NCI-H146 (cell line): ENCODE measurements at regions not wholly inside any gene's neighbourhood (a gene's known extent, or its start where the extent isn't known, plus 50 kb on each side); places are given as distances from the start of the nearest gene placed in this dataset.
"Not testable (repeated sequence)": the region's sequence is repeated elsewhere in the genome, so short reads cannot be mapped to it uniquely, and the experiment has no call there.

ENCODE experiments used
- DNase-seq: peaks from one replicate; lab custom pipeline; 2025; lab: John Stamatoyannopoulos, UW

DNA sequence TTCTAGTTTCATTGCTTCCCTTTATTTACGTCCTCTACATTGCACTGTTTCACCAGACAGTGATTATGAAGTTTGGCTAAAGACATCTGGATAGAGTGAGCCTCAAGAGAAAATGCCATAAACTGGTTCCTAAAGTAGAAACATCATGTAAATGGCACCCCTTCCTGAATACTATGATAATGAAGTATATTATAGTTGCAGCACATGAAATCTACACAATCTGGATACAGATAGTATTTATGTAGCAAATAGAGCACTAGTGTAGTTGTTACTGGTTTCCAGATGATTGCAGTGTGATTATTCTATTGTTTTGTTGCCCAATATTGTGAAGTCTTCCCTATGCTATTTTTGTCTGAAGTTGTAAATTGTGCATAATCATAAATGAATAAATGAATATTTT is 2786.9 kb upstream of the PCDH20 start:
- no peak for DNase-seq

DNA sequence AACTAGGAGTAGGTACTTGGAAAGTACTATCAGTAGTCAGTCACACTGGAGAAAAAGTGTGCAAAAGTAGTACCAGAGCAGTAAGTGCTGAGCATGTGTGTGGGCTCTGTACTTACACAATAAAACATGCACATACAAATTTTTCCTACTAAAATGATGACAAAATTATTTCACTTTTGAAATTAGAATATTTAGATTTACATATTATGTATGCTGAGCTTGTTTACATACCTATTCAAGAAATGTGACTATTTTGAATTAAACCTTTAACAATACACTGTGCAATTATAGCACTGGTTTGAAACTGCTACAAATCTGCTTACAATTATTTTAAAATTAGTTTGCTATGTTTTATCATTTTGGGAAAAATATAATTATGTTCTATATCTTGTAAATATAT is 2781.6 kb upstream of the PCDH20 start:
- no peak for DNase-seq

DNA sequence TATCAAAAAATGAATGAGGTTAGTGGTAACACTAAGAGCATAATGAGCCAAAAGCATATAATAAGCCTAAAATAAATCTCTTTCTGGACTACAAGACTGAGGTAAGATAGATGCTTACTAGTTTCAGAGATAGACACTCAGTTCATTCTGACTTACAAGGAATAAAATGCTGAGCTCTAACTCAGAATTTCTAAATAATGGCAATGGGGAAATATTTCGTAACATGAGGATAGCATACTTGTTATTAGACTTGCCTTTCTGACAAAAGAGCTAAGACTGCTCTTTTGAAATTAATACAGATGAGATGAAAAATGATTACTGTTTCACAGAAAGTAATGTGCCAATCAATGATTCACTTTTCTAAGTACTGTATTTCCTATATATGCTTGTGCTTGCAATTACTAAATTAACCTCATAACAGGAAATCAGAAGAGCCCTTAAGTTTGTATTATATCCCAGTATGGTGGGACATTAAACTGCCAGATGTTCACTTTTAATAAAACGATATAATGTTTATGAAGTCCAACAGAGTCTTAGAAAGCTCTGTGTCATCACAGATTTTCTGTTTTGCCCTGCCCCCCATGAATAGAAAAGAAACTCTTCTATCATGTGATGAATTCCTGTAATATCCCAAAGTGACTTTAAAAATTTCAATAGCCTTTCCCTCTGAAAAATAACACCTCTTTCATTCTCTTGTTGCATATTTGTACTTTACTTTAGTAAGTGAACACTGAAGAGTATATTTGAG is 2771.0 kb upstream of the PCDH20 start:
- DNase-seq = no peak

DNA sequence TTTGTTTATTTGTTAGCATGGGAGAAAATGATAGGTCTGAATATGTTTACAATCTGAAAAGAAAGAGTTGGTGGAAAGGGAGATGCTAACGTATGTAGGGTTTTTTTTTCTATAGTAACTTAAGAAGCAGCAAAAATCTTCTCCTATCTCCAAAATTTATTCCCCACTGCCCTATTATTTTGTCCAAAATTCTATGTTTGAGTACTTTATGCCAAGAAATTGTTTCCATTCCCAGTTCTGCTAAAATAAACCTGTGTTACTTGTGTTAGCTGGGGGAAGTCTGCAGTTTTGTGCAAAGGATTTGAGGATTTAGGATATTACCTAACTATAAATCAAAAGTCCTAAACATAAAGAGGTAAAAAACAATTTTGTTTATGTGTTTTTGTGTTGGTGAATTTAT is 2770.4 kb upstream of the PCDH20 start:
- DNase-seq = no peak

DNA sequence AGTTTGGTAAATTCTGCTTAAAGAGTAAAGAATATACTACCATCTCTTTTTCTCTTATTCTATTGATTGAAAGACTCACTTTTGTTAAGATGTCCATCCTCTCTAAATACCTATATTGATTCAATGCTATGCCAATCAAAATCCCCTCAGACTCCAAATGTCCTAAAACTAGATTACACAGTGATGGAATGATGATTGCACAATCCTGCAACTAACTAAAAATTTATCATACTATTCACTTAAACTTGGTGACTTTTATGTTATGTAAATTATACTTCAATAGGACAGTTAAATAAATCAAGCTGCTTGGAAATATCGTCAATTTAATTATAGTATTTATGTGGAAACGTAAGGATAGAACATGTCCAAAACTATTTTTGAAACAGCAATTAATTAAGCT is 2765.1 kb upstream of the PCDH20 start:
- no peak for DNase-seq

DNA sequence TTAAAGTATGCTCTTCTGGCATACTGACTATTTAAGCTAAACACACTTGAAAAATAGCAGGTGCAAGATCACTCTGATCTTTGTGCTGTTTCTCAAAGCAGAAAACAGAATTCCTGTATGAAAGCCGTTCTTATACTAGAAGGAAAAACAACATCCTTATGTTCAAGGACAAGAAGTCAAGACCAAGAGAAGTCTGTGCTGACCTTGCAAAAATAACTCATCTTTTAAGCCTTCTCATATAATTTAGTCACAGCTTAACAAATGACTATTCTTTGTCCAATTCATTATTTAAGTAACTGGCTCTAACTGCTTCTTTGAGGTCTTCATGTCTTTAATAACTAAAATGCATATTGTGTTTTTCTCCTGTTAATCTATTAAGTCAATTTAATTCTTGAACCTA is 2750.2 kb upstream of the PCDH20 start:
- DNase-seq = no peak

DNA sequence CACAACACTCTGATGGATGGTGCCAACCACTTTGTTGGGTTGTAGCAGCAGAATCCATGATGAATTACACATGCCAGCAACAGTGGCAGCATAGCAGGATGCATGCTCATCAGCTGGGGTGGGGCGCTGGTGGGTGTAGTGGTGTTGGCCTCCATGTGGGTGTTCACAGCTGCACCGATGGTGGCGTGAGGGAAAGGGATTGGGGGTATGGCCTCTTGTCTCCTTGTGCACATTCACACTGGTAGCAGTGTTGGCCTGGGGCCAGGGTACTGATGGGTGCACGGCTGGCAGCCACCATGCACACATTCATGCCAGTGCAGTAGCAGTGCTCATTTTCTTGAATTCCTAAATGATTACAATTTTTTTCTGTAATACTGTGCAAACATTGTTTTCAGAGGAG is 2748.8 kb upstream of the PCDH20 start:
- no peak for DNase-seq

DNA sequence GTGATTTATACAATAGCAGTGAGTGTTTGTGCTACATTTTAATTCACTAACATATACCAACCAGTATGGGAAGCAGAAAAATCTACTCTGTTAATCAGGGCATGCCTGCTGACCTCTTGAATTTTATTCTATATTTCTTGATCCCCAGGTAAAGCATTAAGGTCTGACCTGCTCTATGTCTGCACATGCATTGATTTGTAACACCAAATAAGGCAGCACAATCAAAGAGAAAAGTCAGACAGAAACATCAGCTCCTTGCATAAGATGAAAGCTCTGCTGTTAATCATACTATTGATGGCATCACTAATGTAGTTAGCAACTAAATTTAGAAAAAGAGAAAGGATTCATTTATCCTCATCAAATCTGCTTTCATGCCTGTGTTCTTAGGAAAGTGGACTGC is 2744.8 kb upstream of the PCDH20 start:
- no peak for DNase-seq

DNA sequence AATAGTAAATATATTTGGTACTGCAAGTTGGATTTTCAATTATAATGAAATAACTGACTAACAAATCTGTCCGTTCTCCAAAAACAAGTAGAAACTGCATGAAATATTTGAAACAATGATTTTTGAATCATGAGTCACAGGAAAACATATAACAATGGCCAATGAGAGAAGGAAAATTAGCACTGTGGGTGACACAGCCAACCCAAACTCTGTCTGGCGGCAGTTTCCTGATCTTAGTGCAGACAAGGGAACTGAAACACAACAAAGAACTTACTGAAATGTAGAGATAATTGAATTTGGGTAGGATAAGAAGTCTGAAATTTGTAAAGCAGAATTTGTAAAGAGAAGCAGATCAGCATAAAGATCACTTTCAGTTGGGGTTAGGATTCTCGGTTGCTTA is 2743.3 kb upstream of the PCDH20 start:
- no peak for DNase-seq

DNA sequence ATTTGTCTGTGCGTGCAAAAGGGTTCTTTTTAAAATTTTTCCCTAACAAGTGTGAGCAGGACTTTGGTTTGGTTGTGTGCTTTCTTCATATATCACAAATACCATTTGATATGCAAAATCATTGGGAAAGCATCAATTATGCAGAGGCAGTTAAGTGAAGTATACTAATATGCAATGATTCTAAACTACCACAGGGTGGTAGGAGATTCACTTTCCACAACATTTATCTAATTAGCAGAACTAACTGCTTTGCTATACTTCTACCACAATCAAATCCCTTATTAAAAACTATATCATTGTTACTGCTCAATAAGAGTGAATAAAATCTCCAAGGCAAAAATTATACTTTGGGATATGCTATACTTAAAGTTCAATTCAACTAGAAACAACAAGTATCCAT is 2738.9 kb upstream of the PCDH20 start:
- no peak for DNase-seq

DNA sequence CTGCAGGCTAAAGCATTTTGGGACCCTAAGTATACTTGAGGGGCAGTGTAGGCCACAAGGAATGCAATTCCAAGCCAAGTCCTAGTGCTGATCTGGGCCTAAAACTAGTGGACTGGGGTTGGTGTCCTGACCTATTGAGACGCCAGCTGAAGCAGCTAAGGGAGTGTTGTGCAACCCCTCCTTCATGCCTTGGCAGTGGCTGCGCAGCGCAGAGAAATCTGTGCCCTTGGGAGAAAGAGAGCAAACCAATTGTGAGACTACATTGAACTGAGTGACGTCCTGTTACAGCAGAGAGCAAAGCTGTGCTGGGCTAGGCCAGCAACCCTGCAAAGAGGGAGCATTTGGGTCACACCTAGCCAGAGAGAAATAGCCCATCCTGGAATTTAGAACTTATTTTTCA is 2715.0 kb upstream of the PCDH20 start:
- no peak for DNase-seq

DNA sequence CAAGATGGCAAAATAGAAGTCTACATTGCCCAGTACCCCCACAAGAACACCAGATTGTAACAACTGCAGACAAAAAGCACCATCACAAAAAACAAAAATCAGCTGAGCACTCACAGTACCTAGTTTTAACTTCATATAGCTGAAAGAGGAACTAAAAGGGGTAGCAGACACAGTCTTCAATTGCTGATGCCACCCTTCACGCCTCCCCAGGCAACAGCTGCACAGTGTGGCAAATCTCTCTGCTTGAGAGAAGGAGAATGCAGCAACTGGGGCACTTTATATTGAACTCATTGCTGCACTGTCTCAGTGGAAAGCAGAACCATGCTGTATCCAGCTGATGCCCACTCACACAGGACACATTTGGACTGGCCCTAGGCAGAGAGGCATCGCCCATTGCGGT is 2714.5 kb upstream of the PCDH20 start:
- DNase-seq = no peak

DNA sequence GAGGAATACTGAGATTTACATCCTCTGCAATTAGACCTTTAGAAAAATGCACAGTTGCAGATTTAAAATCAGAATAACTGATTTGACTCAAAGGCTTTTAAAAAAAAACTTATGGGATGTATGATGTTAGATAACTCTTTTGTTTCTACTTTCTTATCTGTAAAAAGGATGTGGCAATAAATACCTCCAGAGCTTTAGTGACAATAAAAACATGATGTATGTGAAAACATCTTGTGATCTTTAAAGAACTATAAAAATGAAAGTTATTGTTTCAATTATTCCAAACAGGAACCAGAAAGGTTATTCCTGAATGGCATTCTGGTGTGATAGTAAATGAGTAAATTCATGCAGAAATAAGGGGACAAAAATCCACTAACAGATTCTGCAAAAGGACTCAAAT is 2712.2 kb upstream of the PCDH20 start:
- no peak for DNase-seq

DNA sequence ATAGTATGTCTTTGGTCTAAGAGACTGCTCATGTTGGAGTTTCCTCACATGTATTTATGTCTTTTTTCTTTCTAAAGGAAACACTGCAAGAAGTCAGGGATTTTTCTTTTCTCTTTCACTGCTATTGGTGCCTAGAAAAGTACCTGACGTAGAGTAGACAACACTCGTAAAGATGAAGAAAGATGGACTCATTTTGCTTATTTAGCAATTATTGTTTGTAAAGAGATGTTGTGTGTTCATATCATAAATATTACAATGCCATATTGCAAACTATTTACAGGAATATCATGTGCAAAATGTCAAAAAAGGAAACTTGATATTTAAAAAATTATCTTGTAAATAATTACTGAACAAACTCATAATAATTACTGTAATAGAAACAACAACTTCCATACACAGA is 2711.5 kb upstream of the PCDH20 start:
- DNase-seq = no peak

DNA sequence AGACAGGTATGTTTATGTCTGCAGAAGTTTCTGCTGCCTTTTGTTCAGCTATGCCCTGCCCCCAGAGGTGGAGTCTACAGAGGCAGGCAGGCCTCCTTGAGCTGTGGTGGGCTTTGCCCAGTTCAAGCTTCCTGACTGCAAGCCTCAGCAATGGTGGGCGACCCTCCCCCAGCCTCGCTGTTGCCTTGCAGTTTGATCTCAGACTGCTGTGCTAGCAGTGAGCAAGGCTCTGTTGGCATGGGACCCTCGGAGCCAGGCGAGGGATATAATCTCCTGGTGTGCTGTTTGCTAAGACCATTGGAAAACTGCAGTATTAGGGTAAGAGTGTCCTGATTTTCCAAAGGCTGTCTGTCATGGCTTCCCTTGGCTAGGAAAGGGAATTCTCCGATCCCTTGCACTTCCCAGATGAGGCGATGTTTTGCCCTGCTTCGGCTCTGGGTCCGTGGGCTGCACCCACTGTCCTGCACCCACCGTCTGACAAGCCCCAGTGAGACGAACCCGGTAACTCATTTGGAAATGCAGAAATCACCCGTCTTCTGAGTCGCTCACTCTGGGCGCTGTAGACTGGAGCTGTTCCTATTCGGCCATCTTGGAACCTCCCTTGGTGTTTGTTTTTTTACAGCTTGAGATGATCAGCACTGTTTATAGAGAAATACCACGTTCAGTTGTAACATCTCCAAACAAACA is 2705.5 kb upstream of the PCDH20 start:
- DNase-seq = not testable (repeated sequence)

DNA sequence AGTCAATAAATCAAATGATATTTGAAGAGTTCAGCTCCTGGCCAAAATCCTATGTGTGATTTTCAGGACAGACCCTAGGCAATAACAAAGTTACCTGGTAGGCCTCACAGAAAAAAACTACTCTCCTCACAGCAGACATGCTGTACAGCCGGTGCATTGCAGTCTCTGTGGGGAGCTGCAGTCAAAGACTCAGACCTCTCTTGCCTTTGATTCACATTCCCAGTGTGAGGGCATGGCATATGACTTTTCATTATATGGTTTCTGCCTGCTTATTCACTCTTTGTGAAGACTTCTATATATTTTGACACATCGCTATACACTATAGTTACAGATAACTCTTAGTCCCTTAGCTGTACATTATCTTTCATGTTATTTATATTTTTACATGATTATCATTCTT is 2684.3 kb upstream of the PCDH20 start:
- peak; percentile 49 for DNase-seq

DNA sequence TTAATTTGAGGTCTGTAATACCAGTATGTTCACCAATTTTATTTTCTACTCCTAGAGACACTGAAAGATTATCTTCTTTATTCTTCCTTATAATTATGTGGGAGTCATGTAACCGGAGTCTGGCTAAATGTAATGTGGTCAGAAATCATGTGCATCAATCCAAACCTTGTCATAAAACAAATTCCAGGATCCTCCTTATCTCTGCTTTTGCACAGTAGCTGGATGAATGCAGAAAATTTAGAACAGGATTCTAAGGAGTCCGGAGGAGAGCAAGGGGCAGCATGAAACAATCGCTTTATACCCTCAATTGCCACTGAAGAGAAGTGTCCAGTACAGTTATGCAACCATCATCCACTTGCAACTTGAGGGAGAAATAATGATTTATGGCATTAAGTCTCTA is 2674.7 kb upstream of the PCDH20 start:
- no peak for DNase-seq

DNA sequence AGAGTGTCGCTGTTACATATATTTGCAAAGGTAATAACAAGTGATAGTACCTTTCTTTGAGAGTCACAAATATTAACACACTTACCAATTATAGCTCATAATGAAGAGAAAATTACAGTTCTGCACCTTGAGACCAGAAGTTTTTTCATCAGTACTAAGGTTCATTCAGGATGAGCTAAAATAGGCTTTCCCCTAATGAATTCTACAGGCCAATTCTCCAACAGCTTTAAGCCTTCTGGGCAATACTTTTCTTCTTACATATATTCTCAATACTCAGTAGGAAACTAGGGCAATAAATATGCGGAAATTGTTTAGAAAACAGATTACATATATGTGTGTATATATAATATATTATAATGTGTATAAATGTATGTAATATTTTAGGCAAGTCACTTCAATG is 2672.8 kb upstream of the PCDH20 start:
- DNase-seq = peak; percentile 75

DNA sequence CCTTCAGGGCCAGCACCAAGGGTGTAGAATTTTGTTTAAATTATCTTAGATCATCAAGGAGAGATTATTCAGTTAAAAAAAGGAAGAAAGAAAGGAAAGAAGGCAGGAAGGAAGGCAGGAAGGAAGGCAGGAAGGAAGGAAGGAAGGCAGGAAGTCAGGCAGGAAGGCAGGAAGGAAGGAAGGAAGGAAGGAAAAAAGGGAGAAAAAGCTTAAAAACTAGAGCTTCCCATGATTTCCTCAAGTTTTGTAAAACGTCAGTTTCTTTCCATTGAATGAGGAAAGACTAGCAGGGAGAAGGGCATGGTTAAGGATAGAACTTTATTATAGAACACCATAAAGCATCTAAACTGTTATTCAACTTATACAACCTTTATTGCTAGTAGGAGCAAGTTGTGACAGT is 2672.0 kb upstream of the PCDH20 start:
- no peak for DNase-seq

DNA sequence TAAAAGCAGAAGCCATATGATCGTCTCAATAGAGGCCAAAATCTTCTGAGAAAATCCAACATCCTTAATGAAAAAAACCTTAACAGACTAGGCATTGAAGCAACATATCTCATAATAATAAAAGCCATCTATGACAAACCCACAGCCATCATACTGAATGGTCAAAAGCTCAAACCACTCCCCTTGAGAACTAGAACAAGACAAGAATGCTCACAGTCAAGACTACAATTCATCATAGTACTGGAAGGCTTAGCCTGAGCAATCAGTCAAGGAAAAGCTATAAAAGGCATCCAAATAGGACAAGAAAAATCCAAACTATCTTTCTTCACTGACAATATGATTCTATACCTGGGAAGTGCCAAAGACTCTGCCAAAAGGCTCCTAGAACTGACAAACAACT is 2668.2 kb upstream of the PCDH20 start:
- DNase-seq = no peak

DNA sequence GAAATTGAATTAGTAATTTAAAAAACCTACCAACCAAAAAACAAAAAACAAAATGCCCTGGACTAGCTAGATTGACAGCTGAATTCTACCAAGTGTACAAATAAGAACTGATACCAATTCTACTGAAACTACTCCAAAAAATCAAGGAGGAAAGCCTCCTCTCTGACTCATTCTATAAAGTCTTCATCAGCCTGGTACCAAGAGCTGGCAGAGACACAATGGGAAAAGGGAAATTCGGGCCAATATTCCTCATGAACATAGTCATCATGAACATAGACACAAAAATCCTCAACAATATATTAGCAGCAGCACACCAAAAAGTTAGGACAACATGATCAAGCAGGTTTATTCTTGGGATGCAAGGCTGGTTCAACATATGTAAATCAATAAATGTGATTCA is 2667.7 kb upstream of the PCDH20 start:
- DNase-seq = no peak

DNA sequence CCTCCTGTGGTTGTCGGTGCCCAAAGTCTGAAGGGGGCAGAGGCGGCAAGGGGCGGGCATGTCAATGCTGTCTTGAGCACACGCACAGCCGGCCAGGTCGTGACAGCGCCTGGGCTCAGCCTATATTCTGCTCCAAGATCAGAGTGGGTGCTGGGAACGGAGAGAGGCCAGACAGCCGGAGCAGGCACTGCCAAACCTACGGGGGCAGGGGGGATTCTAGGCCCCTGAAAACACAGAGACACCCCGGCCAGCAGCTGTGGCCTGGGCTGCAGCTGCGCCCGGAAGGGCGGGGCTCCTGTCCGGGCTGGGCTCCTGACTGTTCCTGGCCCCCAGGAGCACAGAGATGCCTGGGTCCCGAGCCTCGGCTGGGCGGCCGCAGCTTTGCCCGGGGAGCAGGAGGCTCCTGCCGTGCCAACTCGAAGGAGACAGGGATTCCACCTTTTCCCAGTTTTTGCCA is 2662.9 kb upstream of the PCDH20 start:
- peak; percentile 79 for DNase-seq

DNA sequence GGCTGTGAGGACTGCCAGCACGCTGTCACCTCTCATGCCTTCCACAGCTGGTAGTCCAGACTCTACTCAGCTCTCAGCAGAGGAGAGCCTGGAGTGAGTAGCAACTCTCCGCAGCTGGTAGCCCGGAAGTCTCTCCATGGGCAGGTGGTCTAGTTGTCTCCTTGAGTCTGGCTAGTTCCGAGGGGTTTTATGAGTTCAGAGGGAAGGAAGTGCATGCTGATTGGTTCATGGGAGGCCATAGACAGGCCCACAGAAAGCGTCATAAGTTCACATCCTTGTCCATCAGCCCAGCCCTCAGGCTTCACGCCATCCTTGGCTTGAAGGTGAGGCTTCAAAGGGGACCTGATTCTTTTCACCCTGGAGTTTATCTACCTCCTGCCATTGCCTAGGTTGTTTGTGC is 2662.4 kb upstream of the PCDH20 start:
- peak; percentile 98 for DNase-seq
